T-helper 17 cell (primary cell): ENCODE measurements at regions not wholly inside any gene's neighbourhood (a gene's known extent, or its start where the extent isn't known, plus 50 kb on each side); places are given as distances from the start of the nearest gene placed in this dataset.

Source experiments
- ATAC-seq: fragments of 150-1000 bp; cut with Tn5 transposase; 2 replicates; pipeline ENCODE4 v1.10.0; 2021; ENCODE audit warnings: mild to moderate bottlenecking, moderate library complexity
- DNase-seq, 3 donors: peaks; one replicate each; pipeline versions ENCODE4 v3.0.0 to v3.0.0-alpha.2; 2020 to 2021
- H3K9me3 ChIP-seq: one replicate; pipeline ENCODE4 v1.7.0; 2013; ENCODE audit warnings: low read length, mild to moderate bottlenecking; ENCODE audit not compliant: control insufficient read depth, poor library complexity, severe bottlenecking
- H3K27ac Mint-ChIP-seq: one replicate; pipeline ENCODE4 v1.8.0; 2022; ENCODE audit warnings: mild to moderate bottlenecking, moderate library complexity, mixed read lengths
- H3K27me3 Mint-ChIP-seq: one replicate; pipeline ENCODE4 v1.8.0; 2022; ENCODE audit warnings: mixed read lengths
- H3K36me3 Mint-ChIP-seq: one replicate; pipeline ENCODE4 v1.8.0; 2022; ENCODE audit warnings: low read depth, mixed read lengths
- H3K4me1 Mint-ChIP-seq: one replicate; pipeline ENCODE4 v1.8.0; 2022; ENCODE audit warnings: mild to moderate bottlenecking, mixed read lengths
- H3K4me3 Mint-ChIP-seq: one replicate; pipeline ENCODE4 v1.8.0; 2022; ENCODE audit warnings: mild to moderate bottlenecking, moderate library complexity, mixed read lengths

DNA sequence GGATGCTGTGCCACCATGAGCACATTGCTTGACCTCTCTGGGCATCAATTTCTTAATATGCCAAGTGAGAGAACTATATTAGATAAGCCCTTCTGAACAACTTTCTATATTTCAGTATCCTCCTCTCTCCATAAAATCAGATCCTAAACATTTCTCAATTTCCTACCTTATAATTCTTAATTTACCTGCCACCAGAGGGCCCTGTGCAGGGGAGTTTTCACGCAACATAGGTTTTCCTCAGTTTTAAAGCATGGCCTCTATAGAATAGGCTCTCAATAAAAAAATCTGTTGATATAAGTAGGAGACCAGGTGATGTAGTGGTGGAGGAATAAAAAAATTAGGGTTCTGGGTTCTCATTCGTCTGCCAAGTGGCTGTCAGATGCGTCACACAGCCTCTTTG lies 83.7 kb upstream of the DBX1 start:
- Mint-ChIP-seq H3K4me3 (no peak overlapping the region), H3K4me1 (no peaks in the 10 kb centered on the region), H3K27ac (no peak overlapping the region), H3K27me3 (peaks cover 50% of the 10 kb centered on the region), H3K36me3 (no peaks in the 10 kb centered on the region)
- ATAC-seq (no peak), DNase-seq (no peak)
- no peaks in the 10 kb centered on the region for H3K9me3 ChIP-seq

- no peak overlapping the region for H3K27ac Mint-ChIP-seq
- H3K36me3 Mint-ChIP-seq, result peaks cover 2% of the 10 kb centered on the region
- H3K4me1 Mint-ChIP-seq, result no peaks in the 10 kb centered on the region
- no peak overlapping the region for H3K4me3 Mint-ChIP-seq
- no peaks in the 10 kb centered on the region for H3K9me3 ChIP-seq
- ATAC-seq (no peak), DNase-seq (no peak)
- H3K27me3 Mint-ChIP-seq, result peaks cover 21% of the 10 kb centered on the region
These were observed 78.4 kb upstream of the DBX1 start for GRCh38 chr11:20238712-20239111.

GRCh38 chr11:20235164-20235563 lies 74.9 kb upstream of the DBX1 start:
- H3K36me3 Mint-ChIP-seq, result peaks cover 2% of the 10 kb centered on the region
- no peaks in the 10 kb centered on the region for H3K4me1 Mint-ChIP-seq
- H3K9me3 ChIP-seq, result no peaks in the 10 kb centered on the region
- H3K4me3 Mint-ChIP-seq, result no peak overlapping the region
- DNase-seq (no peak), ATAC-seq (no peak)
- H3K27ac Mint-ChIP-seq, result no peak overlapping the region
- peaks cover 7% of the 10 kb centered on the region for H3K27me3 Mint-ChIP-seq

- Mint-ChIP-seq H3K36me3 (no peaks in the 10 kb centered on the region), H3K27me3 (peaks cover 20% of the 10 kb centered on the region), H3K4me3 (no peak overlapping the region), H3K27ac (no peak overlapping the region), H3K4me1 (no peaks in the 10 kb centered on the region)
- no peak for DNase-seq
- peaks cover 4% of the 10 kb centered on the region for H3K9me3 ChIP-seq
- no peak for ATAC-seq
These were observed 67.4 kb upstream of the DBX1 start for GRCh38 chr11:20227631-20228030.

DNA sequence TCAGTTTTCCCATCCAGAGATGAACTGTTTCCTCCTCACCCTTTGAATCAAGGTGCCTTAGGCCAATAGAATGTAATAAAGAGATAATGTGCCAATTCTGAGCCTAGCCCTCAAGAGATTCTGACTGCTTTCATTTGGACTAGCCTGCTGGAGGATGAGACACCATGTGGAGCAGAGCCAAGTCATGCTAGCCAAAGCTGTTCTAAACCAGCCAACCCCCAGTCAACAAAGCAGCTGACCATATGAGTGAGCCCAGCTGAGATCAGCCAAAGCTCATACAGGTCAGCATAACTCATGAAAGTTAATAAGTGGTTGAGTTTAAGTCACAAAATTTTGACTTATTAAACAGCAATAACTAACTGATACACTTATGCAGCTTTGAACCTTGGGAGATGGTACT lies 66.7 kb upstream of the DBX1 start:
- H3K9me3 ChIP-seq, result peaks cover 4% of the 10 kb centered on the region
- ATAC-seq (no peak), DNase-seq (no peak)
- Mint-ChIP-seq H3K4me3 (no peak overlapping the region), H3K36me3 (no peaks in the 10 kb centered on the region), H3K27me3 (peaks cover 20% of the 10 kb centered on the region), H3K4me1 (no peaks in the 10 kb centered on the region), H3K27ac (no peak overlapping the region)

DNA sequence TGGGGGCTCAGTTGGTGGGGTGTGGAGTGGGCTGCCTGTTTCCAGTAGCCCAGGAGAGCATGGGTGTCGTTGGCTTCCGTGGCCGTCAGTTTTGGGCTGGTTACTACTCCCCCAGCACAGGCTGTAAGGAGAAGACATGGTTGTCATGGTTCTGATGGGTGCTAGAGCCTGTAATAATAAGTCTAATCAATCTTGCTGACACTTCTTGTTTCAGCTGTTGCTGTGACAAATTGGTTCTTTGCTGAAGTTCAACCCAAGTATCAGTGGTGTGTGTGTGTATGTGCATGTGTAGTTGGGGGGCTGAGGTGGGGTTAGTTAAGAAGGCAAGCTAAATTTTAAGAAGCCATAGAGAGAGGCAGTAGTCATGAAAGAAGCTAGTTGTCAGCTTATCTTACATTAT lies 61.3 kb upstream of the DBX1 start:
- no peak for DNase-seq
- H3K27ac Mint-ChIP-seq, result no peak overlapping the region

GRCh38 chr11:20213790-20214189 lies 53.5 kb upstream of the DBX1 start:
- no peak for DNase-seq
- peaks cover 20% of the 10 kb centered on the region for H3K27me3 Mint-ChIP-seq
- peaks cover 3% of the 10 kb centered on the region for H3K36me3 Mint-ChIP-seq
- H3K4me3 Mint-ChIP-seq, result no peak overlapping the region
- H3K27ac Mint-ChIP-seq, result no peak overlapping the region
- no peak for ATAC-seq
- no peaks in the 10 kb centered on the region for H3K4me1 Mint-ChIP-seq
- no peaks in the 10 kb centered on the region for H3K9me3 ChIP-seq

More for the DNA sequence above, 61.3 kb upstream of the DBX1 start:
- Mint-ChIP-seq H3K4me3 (no peak overlapping the region), H3K4me1 (no peaks in the 10 kb centered on the region), H3K36me3 (no peaks in the 10 kb centered on the region), H3K27me3 (peaks cover 38% of the 10 kb centered on the region)
- no peaks in the 10 kb centered on the region for H3K9me3 ChIP-seq
- no peak for ATAC-seq

DNA sequence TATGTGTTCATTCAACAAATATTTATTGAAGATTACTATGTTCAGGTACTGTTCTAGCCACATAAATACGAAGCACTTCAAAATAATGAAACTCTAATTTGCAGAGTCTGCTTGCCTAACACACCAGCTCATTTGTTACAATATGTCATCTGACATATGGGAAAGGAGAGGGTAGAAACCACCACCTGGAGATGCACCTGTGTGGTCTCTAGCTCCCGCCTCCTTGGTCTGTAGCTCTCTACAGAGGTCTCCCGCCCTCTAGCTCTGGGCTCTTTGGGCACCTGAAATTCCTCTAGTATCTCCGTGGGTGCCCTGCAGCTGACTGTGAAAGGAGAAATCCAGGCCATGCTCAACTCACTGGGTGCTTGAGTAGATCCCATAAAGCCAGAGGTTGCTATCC lies 51.4 kb upstream of the DBX1 start:
- H3K27me3 Mint-ChIP-seq, result peaks cover 40% of the 10 kb centered on the region
- no peak overlapping the region for H3K27ac Mint-ChIP-seq
- peaks cover 2% of the 10 kb centered on the region for H3K4me1 Mint-ChIP-seq
- H3K36me3 Mint-ChIP-seq, result peaks cover 5% of the 10 kb centered on the region
- ATAC-seq, result no peak
- DNase-seq, result no peak
- no peak overlapping the region for H3K4me3 Mint-ChIP-seq
- H3K9me3 ChIP-seq, result no peaks in the 10 kb centered on the region
